Muscle of leg (tissue), 3 donors: ENCODE measurements at regions not wholly inside any gene's neighbourhood (a gene's known extent, or its start where the extent isn't known, plus 50 kb on each side); places are given as distances from the start of the nearest gene placed in this dataset.

Experiments
- DNase-seq: peaks from one replicate; pipeline ENCODE4 v3.0.0; 2013
- H3K27ac ChIP-seq: one replicate; pipeline ENCODE4 v1.5.1; 2013; ENCODE audit warnings: mild to moderate bottlenecking, low read length, control low read depth
- H3K27me3 ChIP-seq: one replicate; pipeline ENCODE4 v1.6.1; 2013; ENCODE audit warnings: low read length; ENCODE audit not compliant: control insufficient read depth, insufficient read depth
- H3K36me3 ChIP-seq: one replicate; pipeline ENCODE4 v1.6.1; 2013; ENCODE audit warnings: low read length; ENCODE audit not compliant: control insufficient read depth, insufficient read depth
- H3K4me1 ChIP-seq: one replicate; pipeline ENCODE4 v1.6.1; 2013; ENCODE audit warnings: low read length; ENCODE audit not compliant: control insufficient read depth, insufficient read depth
- H3K4me3 ChIP-seq: one replicate; pipeline ENCODE4 v1.5.1; 2013; ENCODE audit warnings: low read length, control low read depth
- H3K9me3 ChIP-seq: replicated peaks from 2 replicates; pipeline ENCODE4 v1.6.1; 2013; ENCODE audit warnings: low read depth, low read length; ENCODE audit not compliant: control insufficient read depth
- WGBS: methylation state at CpG from one replicate; pipeline ENCODE4 v1.1.5; 2013; ENCODE audit warnings: missing lambda C conversion rate; ENCODE audit not compliant: insufficient coverage; 5-methylcytosine and 5-hydroxymethylcytosine counted together

- WGBS, result 85% methylated on average over 3 of the region's 6 CpGs
- H3K27ac ChIP-seq, result no peak overlapping the region
These were observed 320.9 kb upstream of the KLF4 start for GRCh38 chr9:107810461-107810961.

DNA sequence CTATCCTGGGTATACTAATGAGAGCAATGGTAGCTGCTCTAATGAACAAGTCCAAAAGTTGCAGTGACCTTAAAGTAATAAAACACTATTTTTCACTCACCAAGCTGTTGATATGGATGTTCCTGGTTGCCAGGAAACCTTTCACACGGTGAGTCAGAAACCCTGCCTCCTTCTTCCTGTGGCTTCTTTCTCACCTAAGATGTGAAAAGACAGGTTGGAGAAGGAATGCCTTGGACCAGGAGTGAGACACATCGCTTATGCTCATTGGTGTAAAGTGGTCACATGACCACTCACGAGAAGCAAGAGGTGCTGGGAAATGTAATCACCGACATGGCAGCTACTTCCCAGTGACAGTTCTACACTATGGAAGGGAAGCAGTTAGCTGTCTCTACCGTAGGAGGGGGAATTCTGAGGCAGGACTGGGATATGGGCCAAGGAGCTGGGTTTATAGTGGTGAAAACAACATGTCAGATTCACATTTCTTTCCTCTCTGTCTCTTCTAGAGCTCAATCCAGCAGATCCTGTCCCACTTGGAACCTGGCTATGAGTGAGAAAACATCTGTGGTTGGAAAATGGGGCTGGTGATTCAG is 320.4 kb upstream of the KLF4 start:
- DNase-seq, result peak; percentile 47
- H3K36me3 ChIP-seq, result no peaks in the 10 kb centered on the region
- H3K4me3 ChIP-seq, result no peak overlapping the region
- no peaks in the 10 kb centered on the region for H3K4me1 ChIP-seq
- no peaks in the 10 kb centered on the region for H3K9me3 ChIP-seq
- WGBS, result 70% methylated on average over 3 of the region's 5 CpGs
- H3K27me3 ChIP-seq, result no peaks in the 10 kb centered on the region
- no peak overlapping the region for H3K27ac ChIP-seq

More at GRCh38 chr9:107810461-107810961, 320.9 kb upstream of the KLF4 start:
- Histone ChIP-seq H3K4me3 (no peak overlapping the region), H3K9me3 (no peaks in the 10 kb centered on the region), H3K36me3 (no peaks in the 10 kb centered on the region), H3K27me3 (no peaks in the 10 kb centered on the region), H3K4me1 (no peaks in the 10 kb centered on the region)
- DNase-seq, result no peak

- 100% methylated on average over 1 of the region's 4 CpGs for WGBS
- H3K36me3 ChIP-seq, result no peaks in the 10 kb centered on the region
- no peaks in the 10 kb centered on the region for H3K4me1 ChIP-seq
- no peak overlapping the region for H3K4me3 ChIP-seq
- no peaks in the 10 kb centered on the region for H3K9me3 ChIP-seq
- no peak overlapping the region for H3K27ac ChIP-seq
- no peak for DNase-seq
- no peaks in the 10 kb centered on the region for H3K27me3 ChIP-seq
These were observed 317.6 kb upstream of the KLF4 start for GRCh38 chr9:107807183-107807582.

- no peak overlapping the region for H3K4me3 ChIP-seq
- no peaks in the 10 kb centered on the region for H3K36me3 ChIP-seq
- H3K27ac ChIP-seq, result no peak overlapping the region
- DNase-seq, result no peak
- H3K27me3 ChIP-seq, result no peaks in the 10 kb centered on the region
- WGBS, result 60% methylated on average over 1 of the region's 2 CpGs
- no peaks in the 10 kb centered on the region for H3K9me3 ChIP-seq
- H3K4me1 ChIP-seq, result no peaks in the 10 kb centered on the region
These were observed 315.6 kb upstream of the KLF4 start for GRCh38 chr9:107805201-107805600.

- no CpG with 5 or more reads among the region's 2 CpGs for WGBS
- no peaks in the 10 kb centered on the region for H3K27me3 ChIP-seq
These were observed 304.7 kb upstream of the KLF4 start for GRCh38 chr9:107794259-107794658.

GRCh38 chr9:107793541-107793940 is 304.0 kb upstream of the KLF4 start:
- Histone ChIP-seq H3K4me3 (no peak overlapping the region), H3K36me3 (no peaks in the 10 kb centered on the region), H3K9me3 (no peaks in the 10 kb centered on the region), H3K4me1 (no peaks in the 10 kb centered on the region), H3K27ac (no peak overlapping the region), H3K27me3 (no peaks in the 10 kb centered on the region)
- WGBS, result 71% methylated on average over 1 of the region's 1 CpG
- DNase-seq, result no peak

More at GRCh38 chr9:107794259-107794658, 304.7 kb upstream of the KLF4 start:
- no peaks in the 10 kb centered on the region for H3K4me1 ChIP-seq
- peak; percentile 12 for DNase-seq
- H3K9me3 ChIP-seq, result no peaks in the 10 kb centered on the region
- H3K4me3 ChIP-seq, result no peak overlapping the region
- H3K27ac ChIP-seq, result no peak overlapping the region
- no peaks in the 10 kb centered on the region for H3K36me3 ChIP-seq

GRCh38 chr9:107792596-107792995 is 303.0 kb upstream of the KLF4 start:
- Histone ChIP-seq H3K27ac (no peak overlapping the region), H3K27me3 (no peaks in the 10 kb centered on the region), H3K4me3 (no peak overlapping the region), H3K36me3 (no peaks in the 10 kb centered on the region), H3K4me1 (no peaks in the 10 kb centered on the region), H3K9me3 (no peaks in the 10 kb centered on the region)
- whole genome bisulfite sequencing, result 86% methylated on average over 1 of the region's 1 CpG
- DNase-seq, result no peak

- Histone ChIP-seq H3K4me1 (no peaks in the 10 kb centered on the region), H3K27ac (no peak overlapping the region), H3K4me3 (no peak overlapping the region), H3K9me3 (no peaks in the 10 kb centered on the region), H3K36me3 (no peaks in the 10 kb centered on the region), H3K27me3 (no peaks in the 10 kb centered on the region)
- WGBS, result 100% methylated on average over 1 of the region's 3 CpGs
- DNase-seq, result no peak
These were observed 302.4 kb upstream of the KLF4 start for GRCh38 chr9:107792006-107792405.

DNA sequence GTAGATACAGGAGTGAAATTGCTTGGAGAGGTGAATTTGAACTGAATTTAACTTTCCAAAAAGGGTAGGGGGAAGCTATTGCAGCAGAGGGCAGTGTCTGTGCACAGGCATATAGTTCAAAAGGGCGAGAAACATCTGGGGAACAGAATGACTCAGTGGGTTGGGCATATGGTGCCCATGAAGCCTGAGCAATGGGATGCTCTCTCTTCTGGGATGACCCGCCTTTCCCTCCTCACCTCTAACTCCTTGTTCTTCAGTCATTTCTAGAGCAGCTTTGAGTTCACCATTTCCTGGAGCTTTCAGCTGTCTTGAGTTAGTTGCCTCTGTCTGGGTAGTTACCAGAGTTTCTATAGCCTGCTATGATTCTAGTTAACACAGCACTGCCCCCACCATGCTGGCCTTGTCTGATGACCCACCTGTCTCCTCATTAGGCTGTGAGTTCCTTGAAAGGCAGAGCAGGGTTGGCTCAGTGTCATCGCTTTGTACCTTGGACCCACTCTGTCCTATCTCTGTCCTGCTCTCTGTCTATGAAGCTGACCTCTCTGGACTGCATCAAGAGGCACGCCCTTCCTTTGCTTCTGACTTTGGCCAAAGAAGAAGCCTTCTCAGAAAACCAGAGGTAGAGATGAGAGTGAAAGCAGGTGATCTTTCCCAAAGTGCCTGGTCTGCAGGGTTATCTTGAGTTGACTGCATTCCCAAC is 299.6 kb upstream of the KLF4 start:
- Histone ChIP-seq H3K4me1 (peaks cover 8% of the 10 kb centered on the region), H3K27me3 (no peaks in the 10 kb centered on the region), H3K9me3 (no peaks in the 10 kb centered on the region), H3K27ac (no peak overlapping the region), H3K36me3 (no peaks in the 10 kb centered on the region), H3K4me3 (no peak overlapping the region)
- 100% methylated on average over 1 of the region's 4 CpGs for WGBS
- no peak for DNase-seq

DNA sequence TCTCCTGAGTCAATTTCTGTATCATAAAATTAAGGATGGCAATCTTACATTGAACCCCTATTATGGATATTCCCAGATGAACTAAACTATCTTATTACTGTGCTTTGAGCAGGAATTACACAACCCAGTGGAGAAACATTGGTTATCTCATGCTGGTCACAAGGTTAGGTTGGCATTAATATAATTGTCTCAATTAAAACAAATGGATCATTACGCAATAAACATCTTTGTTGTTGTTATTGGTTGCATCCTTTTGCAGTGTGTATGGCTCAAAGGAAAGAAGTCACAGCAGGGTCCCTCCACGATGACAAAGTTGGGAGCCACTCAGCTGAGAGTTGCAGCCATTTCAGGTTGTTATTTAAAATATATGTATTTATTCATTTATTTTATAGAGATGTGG is 297.0 kb upstream of the KLF4 start:
- H3K4me1 ChIP-seq, result peaks cover 13% of the 10 kb centered on the region
- no peak overlapping the region for H3K4me3 ChIP-seq
- no peak for DNase-seq
- H3K9me3 ChIP-seq, result no peaks in the 10 kb centered on the region
- H3K27me3 ChIP-seq, result no peaks in the 10 kb centered on the region
- no peaks in the 10 kb centered on the region for H3K36me3 ChIP-seq
- WGBS, result no CpG with 5 or more reads among the region's 2 CpGs
- H3K27ac ChIP-seq, result no peak overlapping the region
